Neural cell (in vitro differentiated cells): ENCODE measurements at regions not wholly inside any gene's neighbourhood (a gene's known extent, or its start where the extent isn't known, plus 50 kb on each side); places are given as distances from the start of the nearest gene placed in this dataset.

Experiments used
- H2AFZ ChIP-seq: fragments of 200-600, 300-800 bp; sonication (generic), shearing (Covaris generic); 2 replicates; pipeline ENCODE4 v1.6.0; 2014; ENCODE audit warnings: low read depth, mild to moderate bottlenecking, antibody characterized with exemption, low read length, moderate library complexity
- H3F3A ChIP-seq: fragments of 200-600 bp; shearing (Covaris generic); 2 replicates; pipeline ENCODE4 v1.6.1; 2016; ENCODE audit warnings: mild to moderate bottlenecking, moderate library complexity, mixed read lengths, antibody characterized with exemption, low read length; ENCODE audit not compliant: insufficient read depth, poor library complexity, severe bottlenecking
- H3K27ac ChIP-seq: fragments of 200-600, 300-800 bp; sonication (generic), shearing (Covaris generic); 2 replicates; pipeline ENCODE4 v1.5.1; 2014; ENCODE audit warnings: mild to moderate bottlenecking, low read length, moderate library complexity
- H3K27me3 ChIP-seq: fragments of 300-800, 200-600 bp; sonication (generic), shearing (Covaris generic); 2 replicates; pipeline ENCODE4 v1.6.0; 2014; ENCODE audit warnings: mild to moderate bottlenecking, low read depth, low read length, moderate library complexity; ENCODE audit not compliant: insufficient read depth
- H3K36me3 ChIP-seq: fragments of 300-800, 200-600 bp; sonication (generic), shearing (Covaris generic); 2 replicates; pipeline ENCODE4 v1.5.1; 2014; ENCODE audit warnings: mild to moderate bottlenecking, antibody characterized with exemption, low read length, moderate library complexity; ENCODE audit not compliant: insufficient read depth
- H3K4me2 ChIP-seq: fragments of 300-800, 200-600 bp; sonication (generic), shearing (Covaris generic); 2 replicates; pipeline ENCODE4 v1.6.0; 2014; ENCODE audit warnings: mild to moderate bottlenecking, low read length
- H3K4me3 ChIP-seq: fragments of 300-800, 200-600 bp; sonication (generic), shearing (Covaris generic); 2 replicates; pipeline ENCODE4 v1.5.1; 2014; ENCODE audit warnings: mild to moderate bottlenecking, low read length, moderate library complexity
- H3K79me2 ChIP-seq: fragments of 200-600 bp; shearing (Covaris generic); replicated peaks from 2 replicates; pipeline ENCODE4 v1.6.0; 2014; ENCODE audit warnings: mild to moderate bottlenecking, low read length, moderate library complexity; ENCODE audit not compliant: insufficient read depth
- H3K9ac ChIP-seq: fragments of 300-800, 200-600 bp; sonication (generic), shearing (Covaris generic); 2 replicates; pipeline ENCODE4 v1.6.1; 2016; ENCODE audit warnings: mild to moderate bottlenecking, low read length, mixed read lengths
- H3K9me2 ChIP-seq: fragments of 200-600 bp; shearing (Covaris generic); 2 replicates; pipeline ENCODE4 v1.6.1; 2016; ENCODE audit warnings: mild to moderate bottlenecking, low read length, mixed read lengths; ENCODE audit not compliant: insufficient read depth
- H3K9me3 ChIP-seq: fragments of 200-600, 300-800 bp; sonication (generic), shearing (Covaris generic); 2 replicates; pipeline ENCODE4 v1.6.1; 2016; ENCODE audit warnings: mild to moderate bottlenecking, mixed run types, low read length, moderate library complexity, mixed read lengths
- H4K20me1 ChIP-seq: fragments of 200-600 bp; shearing (Covaris generic); 2 replicates; pipeline ENCODE4 v1.6.1; 2016; ENCODE audit warnings: mild to moderate bottlenecking, mixed run types; ENCODE audit not compliant: insufficient read depth
- EP300 ChIP-seq: fragments of 450-650 bp; conservative IDR thresholded peaks from 2 replicates; pipeline ENCODE4 v1.6.1; 2014; ENCODE audit warnings: antibody characterized with exemption, mild to moderate bottlenecking, moderate library complexity; ENCODE audit not compliant: poor library complexity, severe bottlenecking
- EZH2 ChIP-seq: fragments of 200-600, 300-800 bp; shearing (Covaris generic), sonication (generic); IDR thresholded peaks from 2 replicates; pipeline ENCODE4 v1.6.1; 2014; ENCODE audit warnings: antibody characterized with exemption, low read length, borderline replicate concordance, mild to moderate bottlenecking; ENCODE audit not compliant: insufficient read depth, poor library complexity, severe bottlenecking
- MXI1 ChIP-seq: fragments of 450-650 bp; conservative IDR thresholded peaks from 2 replicates; pipeline ENCODE4 v1.6.1; 2014; ENCODE audit warnings: antibody characterized with exemption, mild to moderate bottlenecking; ENCODE audit not compliant: poor library complexity, severe bottlenecking
- POLR2AphosphoS5 ChIP-seq: IDR thresholded peaks from 2 replicates; pipeline ENCODE4 v1.6.1; 2012
- RAD21 ChIP-seq: fragments of 450-650 bp; conservative IDR thresholded peaks from 2 replicates; pipeline ENCODE4 v1.6.1; 2014; ENCODE audit warnings: antibody characterized with exemption, mild to moderate bottlenecking, moderate library complexity
- SMC3 ChIP-seq: fragments of 450-650 bp; conservative IDR thresholded peaks from 2 replicates; pipeline ENCODE4 v1.6.1; 2014; ENCODE audit warnings: antibody characterized with exemption, mild to moderate bottlenecking, moderate library complexity; ENCODE audit not compliant: poor library complexity
- TAF1 ChIP-seq: IDR thresholded peaks from 2 replicates; pipeline ENCODE4 v1.6.1; 2012; ENCODE audit warnings: low read depth
- TF ChIP-seq, protein P1 (sequence below): IDR thresholded peaks from 2 replicates; pipeline ENCODE4 v1.6.1; 2012; ENCODE audit warnings: borderline replicate concordance
- TF ChIP-seq, protein P2 (sequence below): fragments of 450-650 bp; IDR thresholded peaks from 2 replicates; pipeline ENCODE4 v1.5.1; 2014; ENCODE audit warnings: antibody characterized with exemption, mild to moderate bottlenecking, moderate library complexity; ENCODE audit not compliant: poor library complexity, severe bottlenecking

DNA sequence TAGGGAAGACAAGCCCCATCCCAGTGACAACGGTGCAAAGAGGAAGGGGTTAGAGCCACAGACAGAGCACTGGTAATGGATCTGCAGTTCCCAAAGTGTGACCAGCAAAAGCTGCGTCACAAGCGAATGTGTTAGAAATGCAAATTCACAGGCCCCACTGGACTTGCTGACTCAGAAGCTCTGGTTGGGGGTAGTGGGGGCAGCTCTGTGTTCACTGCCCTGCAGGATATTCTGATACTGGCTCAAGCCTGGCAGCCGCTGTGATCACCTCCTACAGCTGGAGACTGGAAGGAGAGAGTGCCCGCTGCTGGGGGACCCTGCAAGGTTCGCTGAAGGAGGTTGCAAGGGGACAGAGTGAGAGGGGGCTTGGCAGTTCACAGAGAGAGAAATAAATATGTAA lies 179.7 kb upstream of the CDH4 start:
- no peaks in the 10 kb centered on the region for H3K79me2 ChIP-seq
- no peaks in the 10 kb centered on the region for H3K27me3 ChIP-seq
- no peaks in the 10 kb centered on the region for H3K9me3 ChIP-seq
- H3K9me2 ChIP-seq = no peaks in the 10 kb centered on the region
- no peaks in the 10 kb centered on the region for H3K36me3 ChIP-seq
- H4K20me1 ChIP-seq = no peaks in the 10 kb centered on the region
- H3K9ac ChIP-seq = no peak overlapping the region
- H3K4me2 ChIP-seq = no peak overlapping the region
- no peak overlapping the region for H3K4me3 ChIP-seq
- H2AFZ ChIP-seq = no peak overlapping the region
- TF ChIP-seq EP300 (no peak), RAD21 (no peak), MXI1 (no peak), TAF1 (no peak), EZH2 (no peak), POLR2AphosphoS5 (no peak), SMC3 (no peak)
- TF ChIP-seq, protein P1, sequence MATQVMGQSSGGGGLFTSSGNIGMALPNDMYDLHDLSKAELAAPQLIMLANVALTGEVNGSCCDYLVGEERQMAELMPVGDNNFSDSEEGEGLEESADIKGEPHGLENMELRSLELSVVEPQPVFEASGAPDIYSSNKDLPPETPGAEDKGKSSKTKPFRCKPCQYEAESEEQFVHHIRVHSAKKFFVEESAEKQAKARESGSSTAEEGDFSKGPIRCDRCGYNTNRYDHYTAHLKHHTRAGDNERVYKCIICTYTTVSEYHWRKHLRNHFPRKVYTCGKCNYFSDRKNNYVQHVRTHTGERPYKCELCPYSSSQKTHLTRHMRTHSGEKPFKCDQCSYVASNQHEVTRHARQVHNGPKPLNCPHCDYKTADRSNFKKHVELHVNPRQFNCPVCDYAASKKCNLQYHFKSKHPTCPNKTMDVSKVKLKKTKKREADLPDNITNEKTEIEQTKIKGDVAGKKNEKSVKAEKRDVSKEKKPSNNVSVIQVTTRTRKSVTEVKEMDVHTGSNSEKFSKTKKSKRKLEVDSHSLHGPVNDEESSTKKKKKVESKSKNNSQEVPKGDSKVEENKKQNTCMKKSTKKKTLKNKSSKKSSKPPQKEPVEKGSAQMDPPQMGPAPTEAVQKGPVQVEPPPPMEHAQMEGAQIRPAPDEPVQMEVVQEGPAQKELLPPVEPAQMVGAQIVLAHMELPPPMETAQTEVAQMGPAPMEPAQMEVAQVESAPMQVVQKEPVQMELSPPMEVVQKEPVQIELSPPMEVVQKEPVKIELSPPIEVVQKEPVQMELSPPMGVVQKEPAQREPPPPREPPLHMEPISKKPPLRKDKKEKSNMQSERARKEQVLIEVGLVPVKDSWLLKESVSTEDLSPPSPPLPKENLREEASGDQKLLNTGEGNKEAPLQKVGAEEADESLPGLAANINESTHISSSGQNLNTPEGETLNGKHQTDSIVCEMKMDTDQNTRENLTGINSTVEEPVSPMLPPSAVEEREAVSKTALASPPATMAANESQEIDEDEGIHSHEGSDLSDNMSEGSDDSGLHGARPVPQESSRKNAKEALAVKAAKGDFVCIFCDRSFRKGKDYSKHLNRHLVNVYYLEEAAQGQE = no peak
- TF ChIP-seq, protein P2, sequence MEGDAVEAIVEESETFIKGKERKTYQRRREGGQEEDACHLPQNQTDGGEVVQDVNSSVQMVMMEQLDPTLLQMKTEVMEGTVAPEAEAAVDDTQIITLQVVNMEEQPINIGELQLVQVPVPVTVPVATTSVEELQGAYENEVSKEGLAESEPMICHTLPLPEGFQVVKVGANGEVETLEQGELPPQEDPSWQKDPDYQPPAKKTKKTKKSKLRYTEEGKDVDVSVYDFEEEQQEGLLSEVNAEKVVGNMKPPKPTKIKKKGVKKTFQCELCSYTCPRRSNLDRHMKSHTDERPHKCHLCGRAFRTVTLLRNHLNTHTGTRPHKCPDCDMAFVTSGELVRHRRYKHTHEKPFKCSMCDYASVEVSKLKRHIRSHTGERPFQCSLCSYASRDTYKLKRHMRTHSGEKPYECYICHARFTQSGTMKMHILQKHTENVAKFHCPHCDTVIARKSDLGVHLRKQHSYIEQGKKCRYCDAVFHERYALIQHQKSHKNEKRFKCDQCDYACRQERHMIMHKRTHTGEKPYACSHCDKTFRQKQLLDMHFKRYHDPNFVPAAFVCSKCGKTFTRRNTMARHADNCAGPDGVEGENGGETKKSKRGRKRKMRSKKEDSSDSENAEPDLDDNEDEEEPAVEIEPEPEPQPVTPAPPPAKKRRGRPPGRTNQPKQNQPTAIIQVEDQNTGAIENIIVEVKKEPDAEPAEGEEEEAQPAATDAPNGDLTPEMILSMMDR = no peak
- H3F3A ChIP-seq = no peaks in the 10 kb centered on the region
- H3K27ac ChIP-seq = no peak overlapping the region

DNA sequence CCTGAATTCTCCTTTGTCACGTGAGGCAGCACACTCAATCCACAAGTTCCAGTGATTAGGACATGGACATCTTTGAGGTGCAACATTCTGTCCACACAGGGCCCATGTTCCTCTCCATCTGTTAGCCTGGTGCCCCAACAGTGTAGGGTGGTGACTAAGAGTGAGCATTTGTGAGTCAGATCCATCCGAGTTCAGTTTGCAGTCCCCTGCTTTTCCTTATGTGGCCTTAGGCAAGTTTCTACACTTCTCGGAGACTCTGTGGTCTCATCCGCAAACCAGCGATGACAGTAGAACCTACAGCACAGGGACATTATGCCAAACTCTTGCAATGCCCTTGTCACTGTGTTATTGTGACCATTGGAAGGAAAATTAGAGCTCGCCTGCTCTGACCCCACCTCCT lies 178.7 kb upstream of the CDH4 start:
- Histone ChIP-seq H3K4me2 (no peak overlapping the region), H2AFZ (no peak overlapping the region), H3K36me3 (no peaks in the 10 kb centered on the region), H3K27me3 (no peaks in the 10 kb centered on the region), H3K9ac (no peak overlapping the region), H3K9me2 (no peaks in the 10 kb centered on the region), H3F3A (no peaks in the 10 kb centered on the region), H3K4me3 (no peak overlapping the region), H4K20me1 (no peaks in the 10 kb centered on the region), H3K79me2 (no peaks in the 10 kb centered on the region), H3K27ac (no peak overlapping the region), H3K9me3 (no peaks in the 10 kb centered on the region)
- TF ChIP-seq, protein P2 = no peak
- TF ChIP-seq EP300 (no peak), RAD21 (no peak), TAF1 (no peak), POLR2AphosphoS5 (no peak), MXI1 (no peak), SMC3 (no peak), EZH2 (no peak)
- TF ChIP-seq, protein P1 = no peak
